ENCODE measurements at regions not wholly inside any gene's neighbourhood (a gene's known extent, or its start where the extent isn't known, plus 50 kb on each side); places are given as distances from the start of the nearest gene placed in this dataset.

- TF ChIP-seq, protein P1, sequence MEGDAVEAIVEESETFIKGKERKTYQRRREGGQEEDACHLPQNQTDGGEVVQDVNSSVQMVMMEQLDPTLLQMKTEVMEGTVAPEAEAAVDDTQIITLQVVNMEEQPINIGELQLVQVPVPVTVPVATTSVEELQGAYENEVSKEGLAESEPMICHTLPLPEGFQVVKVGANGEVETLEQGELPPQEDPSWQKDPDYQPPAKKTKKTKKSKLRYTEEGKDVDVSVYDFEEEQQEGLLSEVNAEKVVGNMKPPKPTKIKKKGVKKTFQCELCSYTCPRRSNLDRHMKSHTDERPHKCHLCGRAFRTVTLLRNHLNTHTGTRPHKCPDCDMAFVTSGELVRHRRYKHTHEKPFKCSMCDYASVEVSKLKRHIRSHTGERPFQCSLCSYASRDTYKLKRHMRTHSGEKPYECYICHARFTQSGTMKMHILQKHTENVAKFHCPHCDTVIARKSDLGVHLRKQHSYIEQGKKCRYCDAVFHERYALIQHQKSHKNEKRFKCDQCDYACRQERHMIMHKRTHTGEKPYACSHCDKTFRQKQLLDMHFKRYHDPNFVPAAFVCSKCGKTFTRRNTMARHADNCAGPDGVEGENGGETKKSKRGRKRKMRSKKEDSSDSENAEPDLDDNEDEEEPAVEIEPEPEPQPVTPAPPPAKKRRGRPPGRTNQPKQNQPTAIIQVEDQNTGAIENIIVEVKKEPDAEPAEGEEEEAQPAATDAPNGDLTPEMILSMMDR (IDR thresholded peaks at IDR 0.05): no peak
- TF ChIP-seq POLR2AphosphoS5 (IDR thresholded peaks at IDR 0.05; ENCODE audit: insufficient read depth in 1 of 2, low read depth in 1 of 2): no peak
- TF ChIP-seq POLR2A (IDR thresholded peaks at IDR 0.05): no peak
Measured at GRCh38 chr16:87180069-87180468, 137.1 kb downstream of the C16orf95 start.

Measured in vagina (tissue), 2 donors.